GM18502 (cell line): ENCODE measurements at regions not wholly inside any gene's neighbourhood (a gene's known extent, or its start where the extent isn't known, plus 50 kb on each side); places are given as distances from the start of the nearest gene placed in this dataset.

ENCODE experiments used
- ATAC-seq: cut with Tn5 transposase; IDR thresholded peaks from one replicate; pipeline ENCODE4 v1.9.1; 2021; ENCODE audit warnings: mild to moderate bottlenecking; ENCODE audit not compliant: unreplicated experiment, poor library complexity

GRCh38 chr16:73852561-73852960 lies 444.1 kb upstream of the PSMD7 start:
- ATAC-seq, result no peak

- no peak for ATAC-seq
These were observed 447.6 kb upstream of the PSMD7 start for GRCh38 chr16:73848993-73849392.

- ATAC-seq, result no peak
These were observed 449.5 kb upstream of the PSMD7 start for GRCh38 chr16:73847090-73847489.

GRCh38 chr16:73846356-73846755 lies 450.3 kb upstream of the PSMD7 start:
- no peak for ATAC-seq

- ATAC-seq, result no peak
These were observed 450.6 kb upstream of the PSMD7 start for GRCh38 chr16:73846007-73846330.

GRCh38 chr16:73845238-73846006 lies 451.2 kb upstream of the PSMD7 start:
- no peak for ATAC-seq

- ATAC-seq, result no peak
These were observed 455.9 kb upstream of the PSMD7 start for GRCh38 chr16:73840728-73841127.

GRCh38 chr16:73831220-73831619 lies 465.4 kb upstream of the PSMD7 start:
- no peak for ATAC-seq

GRCh38 chr16:73823205-73823849 lies 473.3 kb upstream of the PSMD7 start:
- ATAC-seq, result no peak

- ATAC-seq, result no peak
These were observed 478.9 kb upstream of the PSMD7 start for GRCh38 chr16:73817526-73818324.

- ATAC-seq, result no peak
These were observed 483.1 kb upstream of the PSMD7 start for GRCh38 chr16:73813527-73813926.

- ATAC-seq, result no peak
These were observed 492.2 kb upstream of the PSMD7 start for GRCh38 chr16:73804456-73804855.

GRCh38 chr16:73798471-73798870 lies 498.1 kb upstream of the PSMD7 start:
- no peak for ATAC-seq

GRCh38 chr16:73797115-73797514 lies 499.5 kb upstream of the PSMD7 start:
- no peak for ATAC-seq

GRCh38 chr16:73796241-73796640 lies 500.4 kb upstream of the PSMD7 start:
- ATAC-seq, result no peak

- ATAC-seq, result no peak
These were observed 501.6 kb upstream of the PSMD7 start for GRCh38 chr16:73794994-73795393.

GRCh38 chr16:73793871-73794437 lies 502.7 kb upstream of the PSMD7 start:
- no peak for ATAC-seq

- no peak for ATAC-seq
These were observed 503.4 kb upstream of the PSMD7 start for GRCh38 chr16:73793260-73793659.

GRCh38 chr16:73792199-73793020 lies 504.2 kb upstream of the PSMD7 start:
- no peak for ATAC-seq

GRCh38 chr16:73781297-73781696 lies 515.3 kb upstream of the PSMD7 start:
- ATAC-seq, result no peak
